ENCODE measurements at regions not wholly inside any gene's neighbourhood (a gene's known extent, or its start where the extent isn't known, plus 50 kb on each side); places are given as distances from the start of the nearest gene placed in this dataset.

- no peak for DNase-seq
Measured at GRCh38 chr12:94033101-94033500, 115.3 kb upstream of the PLXNC1 start.

DNA sequence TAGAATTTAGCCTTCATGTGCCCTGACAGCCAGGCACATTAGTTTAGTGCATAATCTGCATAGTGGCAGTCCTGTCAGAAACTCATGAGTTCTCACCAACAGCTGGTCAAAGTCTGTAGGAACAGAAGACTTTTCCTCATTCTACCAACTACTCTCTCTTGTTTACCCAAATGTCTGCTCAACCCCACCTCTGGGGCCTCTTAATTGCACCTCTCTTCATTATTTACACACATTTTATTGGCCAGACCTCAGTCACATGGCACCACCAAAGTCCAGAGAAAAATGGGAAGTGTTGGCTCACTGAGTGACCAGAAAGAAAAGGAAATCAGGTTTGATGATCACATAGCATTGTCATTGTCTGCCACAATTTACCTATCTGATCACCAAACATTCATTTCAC, 114.6 kb upstream of the PLXNC1 start:
- no peak for DNase-seq

GRCh38 chr12:94037444-94037843, 110.9 kb upstream of the PLXNC1 start:
- DNase-seq: no peak

DNA sequence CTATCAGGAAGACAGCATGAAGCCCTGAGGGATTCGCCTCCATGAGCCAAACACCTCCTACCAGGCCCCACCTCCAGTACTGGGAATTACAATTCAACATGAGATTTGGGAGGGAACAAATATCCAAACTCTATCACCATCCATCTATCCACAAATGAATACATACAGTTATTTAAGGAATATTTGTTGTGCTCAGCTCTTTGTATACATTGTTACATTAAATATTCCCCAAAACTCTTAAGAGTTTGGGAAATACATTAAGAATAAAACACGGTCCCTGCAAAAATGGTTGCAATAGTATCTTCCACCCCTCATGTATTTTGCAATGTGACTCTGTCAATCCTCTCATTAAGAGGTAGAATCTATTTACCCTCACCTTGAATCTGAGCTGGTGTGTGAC, 109.8 kb upstream of the PLXNC1 start:
- no peak for DNase-seq

DNA sequence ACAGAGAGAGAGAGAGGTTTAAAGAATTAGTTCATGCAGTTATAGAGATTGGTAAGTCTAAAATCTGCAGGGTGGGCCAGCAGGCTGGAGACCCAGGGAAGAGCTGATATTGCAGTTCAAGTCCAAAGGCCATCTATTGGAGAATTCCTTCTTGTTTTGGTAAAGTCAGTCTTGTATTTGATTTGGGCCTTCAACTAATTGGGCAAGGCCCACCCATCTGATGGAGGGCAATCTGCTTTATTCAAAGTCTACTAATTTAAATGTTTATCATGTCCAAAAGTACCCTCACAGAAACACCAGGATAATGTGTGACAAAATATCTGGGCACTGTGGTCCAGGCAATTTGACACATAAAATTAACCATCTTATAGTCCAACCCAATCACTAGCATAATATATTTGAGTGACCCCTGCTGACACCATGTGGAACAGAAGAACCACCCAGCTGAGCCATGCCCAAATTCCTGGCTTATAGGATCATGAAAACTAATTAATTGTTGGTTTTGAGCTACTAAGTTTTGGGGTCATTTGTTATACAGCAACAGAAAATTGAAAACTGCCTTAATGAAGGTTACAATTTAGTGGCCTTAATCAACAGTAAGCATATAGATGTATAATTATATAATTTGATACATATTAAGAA, 109.1 kb upstream of the PLXNC1 start:
- DNase-seq: no peak

- no peak for DNase-seq
Measured at GRCh38 chr12:94039914-94040313, 108.5 kb upstream of the PLXNC1 start.

- DNase-seq: no peak
Measured at GRCh38 chr12:94041850-94042249, 106.5 kb upstream of the PLXNC1 start.

DNA sequence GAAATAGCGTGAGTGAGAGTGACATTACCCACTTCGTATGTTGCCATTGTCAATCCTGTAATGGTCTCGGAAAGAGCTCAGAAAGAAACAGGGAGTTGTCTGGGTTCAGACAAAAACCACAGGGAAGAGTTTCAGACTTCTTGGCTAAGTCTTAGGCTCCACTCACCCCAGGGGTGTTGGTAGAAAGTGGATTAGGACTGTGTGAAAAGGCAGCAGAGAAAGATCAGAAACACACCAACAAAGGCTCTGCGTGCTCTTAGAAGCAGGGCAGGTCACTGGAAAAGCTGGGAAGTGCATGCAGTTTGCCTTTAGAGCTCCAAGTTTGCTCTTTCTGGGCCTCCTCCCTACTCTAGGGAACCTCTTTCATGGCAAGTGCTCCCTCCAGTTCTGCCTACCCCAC, 106.1 kb upstream of the PLXNC1 start:
- no peak for DNase-seq

DNA sequence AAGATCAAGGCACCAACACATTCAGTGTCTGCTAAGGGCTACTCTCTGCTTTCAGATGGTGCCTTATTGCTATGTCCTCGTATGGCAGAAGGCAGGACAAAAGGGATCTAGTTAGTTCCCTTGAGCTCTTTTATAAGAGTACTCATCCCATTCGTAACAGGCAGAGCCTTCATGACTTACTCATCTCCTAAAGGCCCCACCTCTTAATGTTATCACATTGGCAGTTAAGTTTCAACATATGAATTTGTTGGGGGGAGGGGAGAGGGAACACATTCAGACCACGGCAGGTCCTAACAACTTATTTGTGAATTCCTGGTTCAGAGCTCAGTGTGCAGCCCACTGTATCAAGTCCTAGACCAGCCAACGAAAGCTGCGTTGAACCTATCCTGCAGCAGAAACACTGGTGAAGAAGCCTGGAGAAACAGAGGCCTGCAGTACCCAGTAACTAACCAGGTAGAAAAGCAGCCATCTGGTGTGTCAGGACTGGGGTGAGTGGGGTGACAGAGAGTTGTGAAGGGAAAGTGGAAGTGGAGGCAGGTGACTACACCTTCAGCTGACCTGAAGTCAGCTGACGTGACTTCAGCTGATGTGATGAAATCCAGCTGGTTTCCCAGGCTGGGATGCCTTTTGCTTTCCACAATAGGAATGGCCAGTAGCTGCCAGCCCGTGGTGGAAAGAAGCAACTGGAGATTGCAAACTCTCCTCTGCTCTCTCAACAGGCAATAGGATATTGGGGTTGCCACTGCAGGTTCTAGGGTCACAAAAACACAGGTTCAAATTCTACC, 101.6 kb upstream of the PLXNC1 start:
- DNase-seq: no peak

GRCh38 chr12:94047781-94048567, 100.4 kb upstream of the PLXNC1 start:
- no peak for DNase-seq

GRCh38 chr12:94048757-94049156, 99.6 kb upstream of the PLXNC1 start:
- no peak for DNase-seq

GRCh38 chr12:94049718-94050117, 98.7 kb upstream of the PLXNC1 start:
- no peak for DNase-seq

- no peak for DNase-seq
Measured at GRCh38 chr12:94053676-94054075, 94.7 kb upstream of the PLXNC1 start.

DNA sequence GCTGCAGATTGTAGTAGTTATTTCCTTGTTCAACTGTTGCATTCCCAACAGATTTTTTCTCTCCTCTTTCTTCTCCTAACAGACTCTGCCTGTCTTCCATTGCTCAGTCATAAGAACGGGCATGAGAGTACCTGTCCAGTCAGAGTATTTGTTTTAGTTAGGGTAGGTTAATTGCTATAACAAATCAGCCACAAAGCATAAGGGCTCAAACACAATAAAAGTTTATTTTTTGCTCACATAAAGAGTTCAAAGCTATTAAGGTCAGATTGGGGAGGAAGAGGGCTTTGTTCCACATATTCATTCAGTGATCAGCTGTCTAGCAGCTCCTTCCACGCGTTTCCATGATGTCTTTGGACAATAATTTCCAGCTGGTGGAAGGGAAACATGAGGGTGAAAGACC, 92.8 kb upstream of the PLXNC1 start:
- no peak for DNase-seq

- DNase-seq: no peak
Measured at GRCh38 chr12:94056419-94057158, 91.8 kb upstream of the PLXNC1 start.

DNA sequence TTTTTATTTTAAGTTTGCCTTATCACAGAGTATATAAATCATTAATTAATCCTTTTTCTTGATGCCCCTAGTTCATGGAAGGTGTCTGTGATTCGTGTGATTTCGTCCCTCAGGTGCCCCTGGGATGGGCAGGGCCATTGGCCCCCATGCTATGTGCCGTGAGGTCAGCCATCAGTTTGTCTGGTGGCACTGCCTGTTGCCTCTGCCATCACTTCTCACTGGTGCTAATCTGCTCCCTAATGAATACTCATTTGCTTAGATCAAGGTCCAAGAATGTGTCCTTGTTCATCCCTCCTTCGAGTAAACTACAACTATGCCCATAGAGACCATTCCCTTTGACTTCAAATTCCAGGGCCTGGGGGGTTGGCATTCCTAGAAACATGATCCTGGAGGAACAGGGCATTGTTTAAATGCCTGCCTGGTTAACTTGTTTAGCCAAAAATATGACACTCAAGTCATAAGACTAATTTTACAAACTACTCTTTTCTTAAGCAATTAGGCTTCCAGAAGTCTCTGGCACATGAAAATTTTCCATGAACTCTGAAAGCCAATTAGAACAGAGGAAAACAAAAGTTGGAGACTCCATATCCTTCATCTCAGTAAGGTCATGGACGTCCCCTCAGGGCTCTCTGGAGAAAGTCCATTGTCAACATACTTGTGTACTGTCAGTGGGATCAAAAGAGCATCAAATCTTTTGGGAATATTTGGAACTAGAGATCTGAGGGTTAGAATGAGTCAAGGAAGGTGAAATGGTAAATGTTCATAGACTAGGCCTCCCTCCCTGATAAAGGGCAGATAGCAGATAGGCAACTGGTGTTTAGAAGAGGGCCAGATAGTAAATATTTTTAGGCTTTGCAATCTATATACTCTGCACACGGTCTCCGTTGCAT, 90.9 kb upstream of the PLXNC1 start:
- no peak for DNase-seq

DNA sequence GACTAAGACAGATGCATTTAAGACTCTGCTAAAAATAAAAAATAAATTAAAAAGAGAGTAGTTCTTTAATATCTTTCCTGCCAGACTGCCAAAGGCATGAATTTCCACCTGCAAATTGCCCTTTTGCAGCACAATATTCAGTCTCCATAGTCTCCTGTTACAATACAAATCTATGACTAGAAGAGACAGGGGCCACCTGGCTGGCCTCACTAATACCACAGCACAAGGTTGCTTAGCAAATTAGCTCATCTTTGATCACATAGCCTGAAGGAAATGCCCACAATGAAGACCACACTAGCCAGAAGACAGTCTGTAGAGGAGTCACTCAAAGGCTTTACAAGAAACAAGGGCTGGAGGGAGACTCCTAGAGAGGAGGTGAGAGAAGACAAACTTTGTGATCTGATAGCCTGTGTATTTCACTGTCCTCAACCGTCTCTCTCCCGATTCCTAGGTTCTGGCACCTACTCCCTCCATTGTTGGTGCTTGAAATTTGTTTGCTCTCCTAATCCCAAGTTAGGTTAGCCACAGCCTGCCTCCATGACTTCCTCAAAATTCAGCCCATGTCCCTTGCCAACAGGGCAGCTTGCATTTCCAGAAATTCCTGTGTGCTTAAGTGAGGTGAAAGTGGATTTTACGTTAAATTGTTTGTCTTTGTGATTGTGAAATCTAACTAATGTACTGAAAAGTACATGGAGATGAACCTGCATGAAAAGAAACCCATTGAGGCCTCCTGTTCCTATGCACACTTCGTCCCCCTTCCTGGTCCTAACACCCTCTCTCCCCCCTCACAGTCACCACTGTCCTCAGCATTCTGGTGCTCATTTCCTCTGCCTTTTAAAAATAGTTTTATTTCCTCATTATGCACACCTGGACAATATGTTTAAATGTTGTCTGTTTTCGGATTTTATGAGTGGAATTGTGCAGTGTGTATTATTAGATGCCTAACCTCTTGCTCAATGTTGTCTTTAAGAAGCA, 88.7 kb upstream of the PLXNC1 start:
- no peak for DNase-seq

DNA sequence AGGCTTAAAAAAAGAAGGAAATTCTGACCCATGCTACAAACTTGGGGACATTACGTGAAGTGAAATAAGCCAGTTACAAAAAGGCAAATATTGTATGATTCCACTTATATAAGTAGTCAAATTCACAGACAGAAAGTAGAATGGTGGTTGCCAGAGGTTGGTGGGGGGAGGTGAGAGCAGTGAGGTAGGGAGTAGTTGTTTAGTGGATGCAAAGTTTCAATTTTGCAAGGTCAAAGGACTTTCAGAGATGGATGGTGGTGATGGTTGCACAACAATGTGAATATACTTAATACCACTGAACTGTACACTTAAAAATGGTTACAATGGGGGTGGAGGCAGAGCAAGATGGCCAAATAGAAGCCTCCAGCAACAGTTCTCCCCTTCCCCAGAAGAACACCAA, 86.2 kb upstream of the PLXNC1 start:
- no peak for DNase-seq

GRCh38 chr12:94062796-94063635, 85.4 kb upstream of the PLXNC1 start:
- DNase-seq: no peak

DNA sequence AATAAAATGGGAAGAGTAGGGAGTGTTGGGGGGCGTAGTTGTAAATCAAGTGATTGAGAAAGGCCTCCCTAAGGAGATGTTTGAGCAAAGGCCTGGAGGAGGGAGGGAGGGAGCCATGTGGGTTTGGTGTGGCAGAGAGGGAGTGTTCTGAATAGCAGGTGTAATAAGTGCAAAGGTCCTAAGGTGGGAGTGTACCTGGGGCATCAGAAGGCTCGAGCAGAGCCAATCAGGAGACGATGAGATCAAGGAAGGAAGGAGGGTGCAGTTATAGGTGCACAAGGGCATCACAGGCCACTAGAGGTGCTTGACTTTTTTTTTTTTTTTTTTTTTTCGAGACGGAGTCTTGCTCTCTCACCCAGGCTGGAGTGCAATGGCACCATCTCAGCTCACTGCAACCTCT, 77.9 kb upstream of the PLXNC1 start:
- DNase-seq: no peak

Data from activated CD4-positive, CD25-positive, alpha-beta regulatory T cell (primary cell).